Left forelimb (tissue), 1 donor: ENCODE measurements at regions not wholly inside any gene's neighbourhood (a gene's known extent, or its start where the extent isn't known, plus 50 kb on each side); places are given as distances from the start of the nearest gene placed in this dataset.

Source experiments
- DNase-seq: peaks from one replicate; pipeline ENCODE4 v3.0.0-alpha.2; 2018; ENCODE audit warnings: low spot score

GRCh38 chr12:4134448-4135263 lies 138.9 kb upstream of the CCND2 start:
- DNase-seq: no peak

DNA sequence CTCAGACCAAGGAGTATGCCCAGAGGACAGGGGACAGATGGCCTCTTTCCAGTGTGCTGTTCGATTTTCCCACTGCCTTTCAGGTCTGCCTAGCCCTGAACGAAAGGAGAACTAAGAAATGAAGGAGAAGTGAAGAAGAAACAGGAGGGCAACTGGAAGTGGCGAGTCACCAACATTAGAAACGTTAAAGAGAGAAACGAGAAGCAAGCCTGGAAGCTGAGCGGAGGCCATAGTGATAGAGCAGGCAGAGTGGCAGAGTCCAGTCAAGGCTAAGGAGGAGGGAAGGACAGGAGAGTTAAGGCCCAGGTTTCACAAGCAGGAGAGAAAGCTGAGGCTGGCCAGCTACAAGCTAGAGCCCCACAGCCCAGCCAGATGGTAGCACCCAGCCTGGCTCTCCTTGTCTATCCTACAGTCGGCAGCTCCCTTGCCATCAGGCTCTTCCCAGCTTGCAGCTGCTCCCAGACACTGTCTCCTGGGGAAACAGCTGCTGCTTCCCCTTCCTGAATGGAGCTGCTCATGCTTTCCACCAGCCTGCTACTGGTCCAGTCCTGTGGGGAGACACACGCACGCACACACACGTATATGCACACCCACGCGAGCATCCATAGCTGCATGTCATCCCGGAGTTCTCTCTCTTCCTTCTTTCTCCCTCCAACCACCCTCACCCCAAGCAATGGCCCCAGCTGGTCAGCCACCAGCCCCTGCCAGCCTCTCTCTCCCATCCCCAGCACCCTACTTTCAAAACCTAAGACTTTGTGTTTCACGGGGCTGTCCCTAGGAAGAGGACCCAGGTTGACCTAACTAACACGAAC lies 139.7 kb upstream of the CCND2 start:
- no peak for DNase-seq

DNA sequence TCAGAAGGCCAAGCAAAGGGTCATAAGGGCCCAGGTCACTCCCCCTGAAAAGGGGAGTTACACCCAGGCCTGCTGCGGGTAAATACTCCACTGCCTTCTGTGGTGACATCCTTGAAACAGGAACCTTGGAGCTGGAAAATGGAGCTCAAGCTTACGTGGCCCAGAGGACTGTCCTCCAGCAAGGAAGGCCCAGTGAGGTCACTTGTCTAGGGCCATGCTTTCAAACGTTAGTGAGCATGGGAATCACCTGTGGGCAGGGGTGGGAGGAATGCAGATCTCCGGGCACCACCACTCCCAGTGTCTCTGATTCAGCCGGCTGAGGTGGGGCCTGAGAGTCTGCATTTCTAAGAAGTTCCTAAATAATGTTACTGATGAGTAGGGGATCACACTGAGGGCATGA lies 140.5 kb upstream of the CCND2 start:
- DNase-seq: no peak

- no peak for DNase-seq
Measured at GRCh38 chr12:4121506-4122020, 152.0 kb upstream of the CCND2 start.

DNA sequence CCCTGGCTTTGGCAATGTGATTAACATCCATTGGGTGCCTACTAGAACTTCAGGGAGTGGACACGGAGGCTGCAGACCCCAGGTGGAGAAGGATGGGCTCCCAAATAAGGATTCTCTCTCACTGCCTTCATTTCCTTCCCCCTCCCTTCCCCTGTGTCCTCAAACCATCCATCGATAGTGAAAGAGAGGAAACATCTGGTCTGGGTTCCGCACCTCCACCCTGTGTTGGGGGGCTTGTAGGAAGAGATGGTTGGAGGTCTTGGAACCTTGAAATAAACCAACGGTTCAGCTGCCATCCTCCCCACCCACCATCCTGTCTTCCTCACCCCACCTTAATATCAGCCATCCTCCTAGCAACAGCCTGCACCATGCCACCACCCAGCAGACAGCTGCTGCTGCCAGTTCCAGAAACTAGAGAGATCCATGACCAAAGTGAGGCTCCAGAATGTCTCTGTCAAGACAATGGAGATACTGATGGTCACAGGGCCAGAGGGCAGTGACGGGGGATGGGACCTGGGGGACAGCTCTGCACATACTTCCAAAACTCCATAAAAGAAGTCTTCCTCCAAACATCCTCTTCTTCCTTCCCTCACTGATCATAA lies 153.1 kb upstream of the CCND2 start:
- no peak for DNase-seq

GRCh38 chr12:4119157-4119761 lies 154.3 kb upstream of the CCND2 start:
- no peak for DNase-seq

DNA sequence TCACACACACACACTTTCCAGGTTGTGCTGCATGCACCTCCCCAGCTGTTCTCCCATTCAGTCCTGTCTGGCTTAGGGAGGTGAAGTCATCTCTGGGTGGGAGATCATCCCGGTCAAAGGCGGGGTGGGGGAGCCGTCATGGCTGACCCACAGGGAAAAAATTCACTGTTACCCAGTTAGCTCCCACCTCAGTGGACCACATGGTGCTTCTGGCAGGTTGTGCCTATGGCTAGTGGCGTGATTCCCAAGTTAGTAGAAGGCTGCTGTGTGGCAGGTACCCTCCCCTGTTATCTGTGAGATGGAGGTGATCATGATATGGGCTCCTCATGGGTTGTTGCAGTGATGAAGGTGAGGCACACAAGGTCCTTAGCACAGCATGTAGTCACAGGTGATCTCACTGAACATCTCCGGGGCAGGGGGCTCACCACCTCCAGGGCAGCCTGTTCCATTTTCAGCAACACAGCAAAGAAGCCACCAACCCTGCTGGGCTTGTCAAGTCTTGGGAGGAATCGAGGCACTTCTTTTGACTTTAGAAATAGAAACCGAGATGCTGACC lies 154.9 kb upstream of the CCND2 start:
- DNase-seq: no peak

DNA sequence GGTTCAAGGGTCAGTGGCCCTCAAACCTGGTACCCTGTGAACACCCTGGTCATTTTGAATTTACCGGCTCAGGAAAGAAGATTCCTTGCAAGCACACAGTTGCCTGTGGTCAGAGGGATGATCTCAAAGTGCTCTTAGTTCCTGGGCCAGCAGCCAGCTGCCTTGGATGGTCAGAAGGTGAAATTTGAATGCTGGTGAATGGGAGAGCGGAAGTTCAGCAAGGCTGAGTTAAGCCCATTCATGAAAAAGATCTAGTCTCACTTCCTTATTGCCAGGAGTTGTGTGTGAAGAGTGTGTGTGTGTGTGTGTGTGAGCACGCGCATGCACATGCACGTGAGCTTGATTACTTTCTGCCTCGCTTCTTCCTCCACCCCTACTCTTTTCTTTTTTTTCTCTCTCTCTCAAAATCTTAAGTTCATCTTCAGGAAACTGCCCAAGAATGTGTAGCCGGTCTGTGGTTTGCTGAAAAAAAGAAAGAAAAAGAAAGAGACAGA lies 155.5 kb upstream of the CCND2 start:
- DNase-seq: no peak

GRCh38 chr12:4117386-4118016 lies 156.1 kb upstream of the CCND2 start:
- DNase-seq: no peak

DNA sequence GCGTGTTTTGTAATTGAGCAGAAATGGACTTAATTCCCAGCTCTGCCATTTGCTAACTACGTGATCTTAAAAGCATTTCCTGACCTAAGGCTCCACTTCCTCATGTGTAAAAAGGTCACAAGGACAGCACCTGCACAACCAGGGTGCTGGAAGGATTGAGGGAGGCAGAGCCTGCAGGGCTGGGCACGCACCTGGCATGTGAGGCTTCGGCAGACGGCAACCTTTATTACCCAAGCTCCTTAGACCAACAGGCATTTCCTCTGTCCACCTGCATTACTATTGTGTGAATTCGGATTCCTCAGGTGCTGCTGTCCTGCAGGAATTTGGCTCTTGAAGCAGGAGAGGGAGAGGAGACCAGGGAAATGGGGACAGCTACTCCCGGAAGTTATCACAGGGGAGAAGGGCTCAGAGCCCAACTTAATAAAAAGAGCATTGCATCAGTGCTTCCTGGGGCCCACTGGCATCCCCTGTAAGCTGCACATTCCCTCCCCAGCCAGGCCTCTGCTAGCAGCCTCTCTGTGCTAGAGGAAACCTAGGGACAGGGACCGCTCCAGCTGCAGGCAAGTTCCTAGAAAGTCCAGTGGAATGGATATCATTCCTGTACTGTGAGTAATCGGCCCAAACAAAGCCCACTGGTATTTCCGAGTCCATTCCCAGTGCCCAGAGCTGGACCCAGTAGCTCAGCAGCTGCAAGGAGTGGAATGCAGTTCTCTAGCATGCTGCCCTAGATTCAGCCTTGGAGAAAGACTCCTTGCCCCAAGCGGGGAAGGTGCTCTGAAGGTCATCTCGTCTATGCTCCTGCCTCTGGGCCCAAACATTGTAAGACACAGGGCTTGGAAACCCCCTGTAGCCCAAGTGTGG lies 157.1 kb upstream of the CCND2 start:
- no peak for DNase-seq

GRCh38 chr12:4115570-4115969 lies 158.0 kb upstream of the CCND2 start:
- no peak for DNase-seq

- DNase-seq: no peak
Measured at GRCh38 chr12:4114986-4115385, 158.6 kb upstream of the CCND2 start.

DNA sequence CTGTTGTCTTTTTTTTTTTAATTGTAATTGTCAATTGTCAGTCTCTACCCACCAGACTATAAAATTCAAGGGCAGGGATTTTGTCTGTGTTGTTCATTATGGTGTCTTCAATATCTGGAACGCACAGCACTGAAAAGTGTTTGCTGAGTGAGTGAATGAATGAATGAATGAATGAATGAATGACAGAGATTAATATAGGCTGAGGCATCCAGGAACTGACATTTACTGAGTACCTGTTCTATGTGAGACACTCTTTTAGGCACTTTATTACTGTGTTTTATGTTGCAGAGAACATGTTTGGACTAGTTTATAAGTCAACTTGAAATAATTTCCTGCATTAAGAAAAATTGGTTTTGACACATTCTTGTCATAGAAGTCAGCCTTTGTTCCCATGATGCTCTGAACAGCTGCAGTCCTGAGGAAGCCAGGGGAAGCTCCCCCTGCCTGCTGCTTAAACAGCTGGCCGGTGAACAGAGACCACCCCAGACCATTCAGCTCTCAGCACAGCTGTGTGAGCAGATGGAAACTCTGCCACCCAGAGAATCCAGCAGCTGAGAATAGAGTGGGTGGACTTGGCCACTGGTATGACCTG lies 160.7 kb upstream of the CCND2 start:
- no peak for DNase-seq

- no peak for DNase-seq
Measured at GRCh38 chr12:4112290-4112689, 161.3 kb upstream of the CCND2 start.

DNA sequence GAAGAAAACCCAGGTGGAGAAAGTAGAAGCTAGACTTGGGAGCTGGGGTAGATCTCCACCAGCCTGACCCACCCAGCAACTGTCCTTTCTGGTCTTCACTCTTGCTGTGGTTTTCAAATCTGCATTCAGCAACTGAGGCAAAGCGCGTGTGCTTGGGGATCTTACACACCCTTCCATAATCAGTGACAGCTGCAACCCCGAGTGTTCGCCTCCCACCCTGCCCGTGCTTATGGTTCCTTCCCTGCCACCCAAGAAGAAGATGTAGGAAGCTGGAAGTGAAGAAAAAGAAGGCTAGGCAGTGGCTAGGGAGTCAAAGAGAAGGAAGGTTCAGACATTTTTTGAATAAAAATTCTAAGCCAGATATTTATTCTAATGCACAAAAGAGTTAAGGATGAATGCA lies 162.6 kb upstream of the CCND2 start:
- no peak for DNase-seq

DNA sequence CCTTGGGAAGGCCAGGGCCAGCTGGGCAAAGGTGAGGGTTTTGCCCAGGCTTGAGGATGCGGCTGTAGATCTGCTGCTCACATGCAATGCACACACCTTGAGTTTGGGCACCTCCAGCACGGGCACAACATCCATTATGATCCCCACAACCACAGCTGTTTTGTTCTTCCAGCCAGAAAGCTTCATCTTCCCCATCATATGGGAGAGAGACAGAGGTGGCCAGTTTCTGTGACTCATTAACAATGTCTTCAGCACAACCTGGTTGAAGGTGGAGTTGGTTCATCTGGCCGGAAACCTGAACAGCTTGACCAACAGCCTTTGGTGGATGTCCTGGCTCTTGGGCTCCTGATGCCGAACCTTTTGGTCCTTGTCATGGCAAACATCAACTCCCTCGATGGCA lies 163.7 kb upstream of the CCND2 start:
- no peak for DNase-seq

DNA sequence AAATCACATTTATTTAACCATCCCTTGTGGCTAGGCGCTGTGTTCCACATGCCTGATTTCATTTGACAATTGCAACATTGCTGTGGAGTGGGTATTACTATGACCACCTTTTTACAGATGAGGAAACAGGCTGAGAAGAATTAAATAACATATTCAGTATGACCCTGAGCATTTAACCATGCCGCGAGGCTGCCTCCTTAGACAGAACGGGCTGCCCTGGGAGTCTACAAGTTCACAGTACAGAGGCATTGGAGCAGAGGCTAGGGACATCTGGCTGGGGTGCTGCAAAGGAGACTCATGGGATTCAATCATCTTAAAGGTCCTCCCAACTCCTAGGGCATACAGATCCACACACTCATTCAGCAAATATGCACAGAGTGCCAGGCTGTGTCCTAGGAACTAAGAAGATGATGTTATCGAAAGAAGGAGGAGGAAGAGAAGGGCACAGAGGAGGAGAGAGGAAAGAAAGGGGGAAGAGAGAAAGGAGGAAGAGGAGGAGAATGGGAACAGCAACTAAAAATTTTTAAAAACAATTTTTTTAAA lies 164.7 kb upstream of the CCND2 start:
- DNase-seq: no peak

DNA sequence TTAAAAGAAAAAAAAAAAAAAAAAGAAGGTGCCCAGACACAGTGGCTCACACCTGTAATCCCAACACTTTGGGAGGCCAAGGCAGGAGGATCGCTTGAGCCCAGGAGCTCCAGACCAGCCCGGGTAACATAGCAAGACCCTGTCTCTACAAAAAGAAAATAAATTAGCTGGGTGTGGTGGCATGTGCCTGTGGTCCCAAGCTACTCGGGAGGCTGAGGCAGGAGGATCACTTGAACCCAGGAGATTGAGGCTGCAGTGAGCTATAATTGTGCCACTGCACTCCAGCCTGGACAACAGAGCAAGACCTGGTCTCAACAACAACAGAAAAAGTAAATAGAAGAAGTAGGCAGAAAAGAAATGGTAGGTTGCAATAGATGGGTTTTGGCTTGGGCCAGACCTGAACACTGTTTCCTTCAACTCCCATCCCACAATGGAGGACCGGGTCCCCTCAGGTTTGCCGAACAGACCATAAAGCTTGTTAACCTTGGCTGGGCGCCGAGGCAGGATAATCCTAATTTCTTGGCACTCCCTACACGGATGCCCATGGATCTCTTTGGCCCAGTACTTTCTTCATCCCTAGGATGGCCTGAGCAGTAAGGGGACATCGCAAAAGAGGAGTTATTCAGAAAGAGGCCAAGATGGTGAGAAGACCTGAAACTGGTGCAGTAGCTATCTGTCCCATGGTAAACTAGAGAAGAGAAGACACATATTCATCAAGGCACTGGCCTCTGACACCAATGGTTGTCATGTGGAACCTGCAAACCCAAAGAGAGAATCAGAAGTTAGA lies 165.5 kb upstream of the CCND2 start:
- DNase-seq: no peak

GRCh38 chr12:4107436-4107878 lies 166.1 kb upstream of the CCND2 start:
- no peak for DNase-seq
